LHCN-M2 (cell line): ENCODE measurements at regions not wholly inside any gene's neighbourhood (a gene's known extent, or its start where the extent isn't known, plus 50 kb on each side); places are given as distances from the start of the nearest gene placed in this dataset.

ENCODE experiments used
- DNase-seq: peaks from one replicate; pipeline ENCODE4 v3.0.0-alpha.2; 2012; ENCODE audit warnings: low read depth

- no peak for DNase-seq
Measured at GRCh38 chr1:185368913-185369491, 52.0 kb upstream of the IVNS1ABP start.

- DNase-seq, result no peak
Measured at GRCh38 chr1:185368313-185368855, 51.3 kb upstream of the IVNS1ABP start.

GRCh38 chr1:185367218-185367617 is 50.2 kb upstream of the IVNS1ABP start:
- DNase-seq, result no peak
